ENCODE measurements at regions not wholly inside any gene's neighbourhood (a gene's known extent, or its start where the extent isn't known, plus 50 kb on each side); places are given as distances from the start of the nearest gene placed in this dataset.

DNA sequence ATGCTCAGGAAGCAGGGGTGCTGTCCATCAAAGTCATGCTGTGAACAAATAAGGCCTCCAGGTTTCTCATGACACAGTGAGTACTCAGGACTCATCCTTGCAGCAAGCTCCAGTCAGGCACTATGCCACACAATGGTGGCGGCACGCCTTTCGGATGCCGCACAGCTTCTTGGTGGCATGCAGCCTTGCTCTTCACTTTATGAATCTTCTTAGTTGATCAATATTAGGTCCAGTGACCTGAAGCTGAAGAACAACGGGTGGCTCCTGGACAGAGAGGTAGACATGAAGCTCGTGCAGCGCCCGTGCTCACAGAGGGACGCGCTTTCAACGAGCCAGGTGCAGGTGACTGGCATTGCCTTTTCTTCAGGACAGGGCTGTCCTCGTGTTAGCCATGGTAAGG lies 653.0 kb upstream of the MGMT start:
- no peak for TF ChIP-seq CTCF (IDR thresholded peaks at IDR 0.05)
- no peak for TF ChIP-seq POLR2A (IDR thresholded peaks at IDR 0.05)

All from uterus (tissue), 2 donors.